Activated CD8-positive, alpha-beta memory T cell treated with anti-CD3 and anti-CD28 coated beads for 36 hours (primary cell): ENCODE measurements at regions not wholly inside any gene's neighbourhood (a gene's known extent, or its start where the extent isn't known, plus 50 kb on each side); places are given as distances from the start of the nearest gene placed in this dataset.

Source experiments
- CTCF ChIA-PET: fragments of 350-600 bp; sonication (Branson Sonifier 250); formaldehyde crosslinking; loops from one replicate; lab custom pipeline; 2021; ENCODE audit warnings: antibody characterized with exemption; lab: Charles Lee
- POLR2A ChIA-PET: fragments of 350-600 bp; sonication (Branson Sonifier 250); formaldehyde crosslinking; loops from one replicate; lab custom pipeline; 2021; ENCODE audit warnings: antibody characterized with exemption; lab: Charles Lee

- POLR2A ChIA-PET: no interaction called here
- CTCF ChIA-PET: no interaction called here
These were observed 55.1 kb upstream of the LAMA2 start for GRCh38 chr6:128827675-128828464.

GRCh38 chr6:128826606-128827005, 56.3 kb upstream of the LAMA2 start:
- CTCF ChIA-PET: no interaction called here
- POLR2A ChIA-PET: no interaction called here

GRCh38 chr6:128822271-128822670, 60.7 kb upstream of the LAMA2 start:
- ChIA-PET CTCF (no interaction called here), POLR2A (no interaction called here)

- ChIA-PET POLR2A (no interaction called here), CTCF (no interaction called here)
These were observed 61.8 kb upstream of the LAMA2 start for GRCh38 chr6:128821116-128821515.

- ChIA-PET POLR2A (no interaction called here), CTCF (no interaction called here)
These were observed 74.1 kb upstream of the LAMA2 start for GRCh38 chr6:128808856-128809255.

- ChIA-PET POLR2A (no interaction called here), CTCF (no interaction called here)
These were observed 75.4 kb upstream of the LAMA2 start for GRCh38 chr6:128807577-128807976.

GRCh38 chr6:128806261-128806660, 76.7 kb upstream of the LAMA2 start:
- POLR2A ChIA-PET: no interaction called here
- CTCF ChIA-PET: no interaction called here

GRCh38 chr6:128803911-128804310, 79.0 kb upstream of the LAMA2 start:
- POLR2A ChIA-PET: no interaction called here
- CTCF ChIA-PET: no interaction called here

GRCh38 chr6:128801621-128802020, 81.3 kb upstream of the LAMA2 start:
- CTCF ChIA-PET: no interaction called here
- POLR2A ChIA-PET: no interaction called here

- POLR2A ChIA-PET: no interaction called here
- CTCF ChIA-PET: no interaction called here
These were observed 98.7 kb upstream of the LAMA2 start for GRCh38 chr6:128784266-128784665.

GRCh38 chr6:128768187-128768586, 114.8 kb upstream of the LAMA2 start:
- POLR2A ChIA-PET: no interaction called here
- CTCF ChIA-PET: no interaction called here

GRCh38 chr6:128767705-128768104, 115.2 kb upstream of the LAMA2 start:
- POLR2A ChIA-PET: no interaction called here

GRCh38 chr6:128767150-128767549, 115.8 kb upstream of the LAMA2 start:
- CTCF ChIA-PET: no interaction called here
- POLR2A ChIA-PET: no interaction called here

More at GRCh38 chr6:128767705-128768104, 115.2 kb upstream of the LAMA2 start:
- CTCF ChIA-PET: no interaction called here

- CTCF ChIA-PET: no interaction called here
- POLR2A ChIA-PET: no interaction called here
These were observed 119.2 kb upstream of the LAMA2 start for GRCh38 chr6:128763599-128764300.

GRCh38 chr6:128759901-128760300, 123.0 kb upstream of the LAMA2 start:
- ChIA-PET CTCF (no interaction called here), POLR2A (no interaction called here)

GRCh38 chr6:128759447-128759846, 123.5 kb upstream of the LAMA2 start:
- CTCF ChIA-PET: no interaction called here
- POLR2A ChIA-PET: no interaction called here

GRCh38 chr6:128757961-128758360, 125.0 kb upstream of the LAMA2 start:
- ChIA-PET CTCF (no interaction called here), POLR2A (no interaction called here)

- CTCF ChIA-PET: no interaction called here
- POLR2A ChIA-PET: no interaction called here
These were observed 128.2 kb upstream of the LAMA2 start for GRCh38 chr6:128754658-128755256.

GRCh38 chr6:128743974-128744765, 138.8 kb upstream of the LAMA2 start:
- ChIA-PET CTCF (no interaction called here), POLR2A (no interaction called here)

- ChIA-PET POLR2A (no interaction called here), CTCF (no interaction called here)
These were observed 140.0 kb upstream of the LAMA2 start for GRCh38 chr6:128742900-128743299.
